AG10803 (cell line): ENCODE measurements at regions not wholly inside any gene's neighbourhood (a gene's known extent, or its start where the extent isn't known, plus 50 kb on each side); places are given as distances from the start of the nearest gene placed in this dataset.

ENCODE experiments used
- DNase-seq: peaks from one replicate; pipeline ENCODE4 v3.0.0; 2010; ENCODE audit warnings: low read depth
- H3K4me3 ChIP-seq: 2 replicates; pipeline ENCODE4 v1.5.1; 2011; ENCODE audit warnings: mild to moderate bottlenecking, low read length, control low read depth
- TF ChIP-seq, protein P1 (sequence below): conservative IDR thresholded peaks from 2 replicates; pipeline ENCODE4 v1.5.1; 2011; ENCODE audit warnings: mild to moderate bottlenecking, low read length, control low read depth, inconsistent platforms

DNA sequence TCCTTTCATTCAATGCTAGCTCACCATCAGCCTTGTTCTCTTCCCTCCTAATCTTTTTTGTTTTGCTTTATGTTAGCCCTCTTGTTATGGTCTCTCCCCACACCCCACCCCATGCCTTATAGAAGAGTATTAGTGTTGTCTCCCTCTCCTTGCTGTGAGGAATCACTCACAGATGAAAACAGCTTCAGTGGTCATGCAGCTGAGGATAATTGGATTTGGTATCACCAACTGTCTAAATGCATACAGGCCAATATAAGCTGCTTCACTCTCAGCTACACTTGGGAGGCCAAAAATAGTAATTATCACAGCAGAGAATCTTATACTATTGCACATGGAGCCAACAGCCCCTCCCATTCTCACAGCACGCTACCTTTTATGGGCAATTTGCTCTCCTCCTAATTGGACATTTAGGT, 494.6 kb upstream of the FAM241A start:
- TF ChIP-seq, protein P1, sequence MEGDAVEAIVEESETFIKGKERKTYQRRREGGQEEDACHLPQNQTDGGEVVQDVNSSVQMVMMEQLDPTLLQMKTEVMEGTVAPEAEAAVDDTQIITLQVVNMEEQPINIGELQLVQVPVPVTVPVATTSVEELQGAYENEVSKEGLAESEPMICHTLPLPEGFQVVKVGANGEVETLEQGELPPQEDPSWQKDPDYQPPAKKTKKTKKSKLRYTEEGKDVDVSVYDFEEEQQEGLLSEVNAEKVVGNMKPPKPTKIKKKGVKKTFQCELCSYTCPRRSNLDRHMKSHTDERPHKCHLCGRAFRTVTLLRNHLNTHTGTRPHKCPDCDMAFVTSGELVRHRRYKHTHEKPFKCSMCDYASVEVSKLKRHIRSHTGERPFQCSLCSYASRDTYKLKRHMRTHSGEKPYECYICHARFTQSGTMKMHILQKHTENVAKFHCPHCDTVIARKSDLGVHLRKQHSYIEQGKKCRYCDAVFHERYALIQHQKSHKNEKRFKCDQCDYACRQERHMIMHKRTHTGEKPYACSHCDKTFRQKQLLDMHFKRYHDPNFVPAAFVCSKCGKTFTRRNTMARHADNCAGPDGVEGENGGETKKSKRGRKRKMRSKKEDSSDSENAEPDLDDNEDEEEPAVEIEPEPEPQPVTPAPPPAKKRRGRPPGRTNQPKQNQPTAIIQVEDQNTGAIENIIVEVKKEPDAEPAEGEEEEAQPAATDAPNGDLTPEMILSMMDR = no peak
- no peak for DNase-seq
- no peak overlapping the region for H3K4me3 ChIP-seq

DNA sequence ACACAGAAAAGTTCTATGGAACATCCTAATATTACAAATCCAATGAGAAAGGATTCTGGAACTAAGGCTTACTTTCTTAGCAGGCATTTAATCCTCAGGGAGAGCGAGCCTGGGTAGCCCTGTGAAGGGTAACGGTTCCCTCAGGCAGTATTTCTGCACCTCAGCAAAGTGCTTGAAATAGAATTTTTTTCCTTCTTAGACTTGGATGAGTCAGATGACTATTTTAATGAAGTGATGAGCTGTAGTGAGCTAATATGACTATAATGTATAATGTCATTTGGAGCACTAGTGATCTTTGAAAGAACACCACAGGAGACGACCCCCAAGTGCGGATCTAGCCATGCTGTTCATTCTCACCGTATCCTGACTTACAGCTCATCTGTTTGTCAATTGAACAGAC, 493.0 kb upstream of the FAM241A start:
- no peak overlapping the region for H3K4me3 ChIP-seq
- DNase-seq = no peak
- TF ChIP-seq, protein P1 = no peak

DNA sequence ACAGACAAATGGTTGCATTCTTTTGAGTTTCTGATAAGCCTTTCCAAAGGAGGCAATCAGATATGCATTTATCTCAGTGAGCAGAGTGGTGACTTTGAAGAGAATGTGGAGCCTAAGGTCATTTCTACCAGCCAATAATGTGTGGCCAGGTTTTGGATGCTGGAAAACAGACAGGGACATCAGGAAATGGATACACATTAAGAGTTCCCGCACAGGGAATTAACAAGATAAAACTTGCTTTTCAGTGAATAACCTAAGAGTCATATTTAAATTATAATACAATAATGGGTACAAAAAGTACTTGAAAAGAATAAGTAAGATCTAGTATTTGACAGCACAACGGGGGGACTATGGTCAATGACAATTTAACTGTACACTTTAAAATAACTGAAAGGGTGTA, 492.3 kb upstream of the FAM241A start:
- DNase-seq = no peak
- TF ChIP-seq, protein P1 = no peak
- no peak overlapping the region for H3K4me3 ChIP-seq

DNA sequence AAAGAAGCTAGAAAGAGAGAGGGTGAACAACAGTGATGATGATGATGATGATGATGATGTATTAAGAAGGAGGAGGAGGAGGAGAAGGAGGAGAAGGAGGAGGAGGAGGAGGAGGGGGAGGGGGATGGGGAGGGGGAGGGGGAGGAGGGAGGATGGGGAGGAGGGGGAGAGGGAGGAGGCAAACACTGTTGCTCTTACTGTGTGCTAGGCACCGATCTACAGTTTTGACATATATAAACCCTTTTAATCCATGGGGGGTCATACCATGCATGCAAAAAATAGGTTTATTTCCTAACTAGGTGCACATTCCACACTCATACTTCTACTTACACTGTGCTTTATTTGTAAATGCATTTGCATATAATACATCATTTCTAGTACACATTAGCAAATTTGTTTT, 482.8 kb upstream of the FAM241A start:
- no peak for DNase-seq
- TF ChIP-seq, protein P1 = no peak
- no peak overlapping the region for H3K4me3 ChIP-seq

DNA sequence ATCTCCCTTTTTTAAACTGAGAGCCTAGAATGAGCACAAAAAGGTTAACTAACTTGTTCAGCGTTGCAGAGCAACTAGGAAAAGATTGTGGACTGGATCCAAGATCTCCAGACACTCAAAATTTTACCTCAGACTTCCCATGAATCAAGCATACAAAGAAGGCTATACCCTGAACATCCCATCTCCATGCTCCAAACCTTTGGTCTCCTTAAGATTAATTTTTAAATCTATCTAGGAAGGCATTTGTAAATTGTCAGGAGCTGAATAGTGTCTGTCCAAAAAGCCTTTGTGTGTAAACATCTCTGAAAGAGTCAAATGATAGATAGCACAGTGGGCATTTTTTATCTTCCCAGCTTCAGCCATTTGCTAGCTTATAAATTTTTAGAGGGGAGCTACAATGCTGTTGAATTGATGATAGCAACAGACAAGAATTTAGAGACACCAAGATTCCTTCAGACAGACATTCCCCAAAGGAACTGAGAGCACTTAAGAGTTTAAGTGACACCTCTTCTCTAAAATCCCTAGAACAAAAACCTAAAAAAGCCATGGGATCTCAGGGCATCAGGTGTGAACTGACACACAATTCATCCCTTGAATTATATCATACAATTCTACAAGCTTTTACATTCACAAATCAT, 480.8 kb upstream of the FAM241A start:
- TF ChIP-seq, protein P1 = no peak
- DNase-seq = no peak

DNA sequence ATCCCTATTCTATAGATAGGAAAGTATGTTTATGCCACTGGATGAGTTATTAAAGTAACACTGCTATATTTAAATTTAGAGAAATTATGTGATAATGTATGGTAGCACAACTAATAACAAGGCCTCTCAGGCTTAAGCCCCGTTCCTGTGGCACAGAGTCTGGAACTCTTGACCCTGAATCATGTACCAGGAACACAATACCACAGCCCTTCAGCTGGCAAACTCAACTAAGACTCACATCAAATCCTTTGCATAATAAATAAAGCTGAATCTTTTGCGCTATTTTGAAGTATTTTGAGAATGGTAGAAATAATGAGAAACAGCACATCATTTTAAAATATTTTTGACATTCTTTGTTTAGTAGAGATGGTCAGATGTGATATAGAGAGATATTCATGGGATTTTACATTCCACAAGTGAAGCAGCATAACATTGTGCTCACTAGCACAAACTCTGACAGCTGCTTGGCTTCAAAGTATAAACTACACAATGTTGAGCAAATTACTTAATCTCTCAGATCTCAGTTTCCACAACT, 478.4 kb upstream of the FAM241A start:
- no peak overlapping the region for H3K4me3 ChIP-seq
- TF ChIP-seq, protein P1 = no peak
- peak; percentile 62 for DNase-seq

More for the DNA sequence above, 480.8 kb upstream of the FAM241A start:
- H3K4me3 ChIP-seq = no peak overlapping the region

DNA sequence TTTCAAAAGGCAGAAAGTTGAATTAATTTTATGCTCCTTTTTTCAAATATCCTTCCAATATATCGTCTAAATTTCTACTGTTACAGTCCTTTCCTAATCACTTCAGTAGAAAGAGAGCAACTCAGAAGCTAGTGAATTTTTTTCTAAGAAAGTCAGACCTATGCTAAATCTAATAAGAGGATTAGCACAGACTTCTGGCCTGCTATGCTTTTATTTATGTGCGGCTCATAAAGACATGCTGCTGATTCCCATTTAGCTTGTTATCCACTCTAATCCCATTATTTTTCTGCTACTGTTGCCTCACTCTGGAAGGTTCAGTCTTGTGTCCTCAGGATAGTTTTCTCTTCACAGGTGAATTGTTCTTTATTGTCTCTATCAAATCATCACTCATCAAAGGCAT, 473.5 kb upstream of the FAM241A start:
- no peak overlapping the region for H3K4me3 ChIP-seq
- no peak for DNase-seq
- TF ChIP-seq, protein P1 = no peak
